ENCODE measurements at regions not wholly inside any gene's neighbourhood (a gene's known extent, or its start where the extent isn't known, plus 50 kb on each side); places are given as distances from the start of the nearest gene placed in this dataset.

DNA sequence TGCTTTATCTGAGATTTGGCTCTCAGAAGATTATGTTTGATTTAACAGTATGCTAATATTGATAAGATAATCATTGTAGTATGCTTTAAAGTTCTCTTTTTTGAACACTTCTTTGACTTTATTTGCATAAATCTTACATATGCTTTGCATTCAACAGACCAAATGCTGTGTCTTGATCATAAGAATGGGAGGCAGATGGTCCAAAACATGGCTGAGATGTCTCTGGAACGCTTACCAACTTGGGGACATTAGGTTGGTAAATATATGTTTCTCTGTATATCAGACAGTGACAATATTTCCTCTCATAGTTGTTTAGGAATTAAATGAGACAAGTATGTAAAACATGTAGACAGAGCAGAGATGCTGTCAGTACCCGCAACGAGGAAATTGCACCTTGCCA is 197.9 kb upstream of the CTNND2 start:
- TF ChIP-seq POLR2AphosphoS5 (IDR thresholded peaks at IDR 0.05) (no peak), EP300 (IDR thresholded peaks at IDR 0.05) (no peak), POLR2A (IDR thresholded peaks at IDR 0.05) (no peak)
- TF ChIP-seq, protein P1, sequence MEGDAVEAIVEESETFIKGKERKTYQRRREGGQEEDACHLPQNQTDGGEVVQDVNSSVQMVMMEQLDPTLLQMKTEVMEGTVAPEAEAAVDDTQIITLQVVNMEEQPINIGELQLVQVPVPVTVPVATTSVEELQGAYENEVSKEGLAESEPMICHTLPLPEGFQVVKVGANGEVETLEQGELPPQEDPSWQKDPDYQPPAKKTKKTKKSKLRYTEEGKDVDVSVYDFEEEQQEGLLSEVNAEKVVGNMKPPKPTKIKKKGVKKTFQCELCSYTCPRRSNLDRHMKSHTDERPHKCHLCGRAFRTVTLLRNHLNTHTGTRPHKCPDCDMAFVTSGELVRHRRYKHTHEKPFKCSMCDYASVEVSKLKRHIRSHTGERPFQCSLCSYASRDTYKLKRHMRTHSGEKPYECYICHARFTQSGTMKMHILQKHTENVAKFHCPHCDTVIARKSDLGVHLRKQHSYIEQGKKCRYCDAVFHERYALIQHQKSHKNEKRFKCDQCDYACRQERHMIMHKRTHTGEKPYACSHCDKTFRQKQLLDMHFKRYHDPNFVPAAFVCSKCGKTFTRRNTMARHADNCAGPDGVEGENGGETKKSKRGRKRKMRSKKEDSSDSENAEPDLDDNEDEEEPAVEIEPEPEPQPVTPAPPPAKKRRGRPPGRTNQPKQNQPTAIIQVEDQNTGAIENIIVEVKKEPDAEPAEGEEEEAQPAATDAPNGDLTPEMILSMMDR (IDR thresholded peaks at IDR 0.05), result no peak
- 77 to 88% methylated on average over 3 of the region's 3 CpGs for WGBS, 2 donors
- DNase-seq, result no peak

DNA sequence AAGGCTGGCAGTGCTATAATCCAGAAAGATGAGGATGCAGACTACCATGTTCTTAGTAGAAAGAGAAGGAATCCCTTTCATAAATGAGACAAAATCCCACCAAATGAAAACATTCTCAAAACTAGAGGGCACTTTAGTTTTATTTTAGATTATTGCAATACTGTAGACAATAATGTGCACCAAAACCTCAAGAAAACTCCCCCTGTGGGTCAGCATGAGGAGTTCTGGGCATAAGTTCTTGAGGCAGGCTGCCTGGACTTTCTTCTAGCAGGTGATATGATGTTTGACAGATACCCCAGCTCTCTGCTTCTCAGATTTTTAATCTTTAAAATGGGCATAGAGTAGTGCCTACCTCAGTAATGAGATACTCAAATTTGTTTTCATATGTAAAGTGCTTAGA is 196.3 kb upstream of the CTNND2 start:
- no peak overlapping the region for H3K4me3 ChIP-seq
- TF ChIP-seq POLR2AphosphoS5 (IDR thresholded peaks at IDR 0.05) (no peak), POLR2A (IDR thresholded peaks at IDR 0.05) (no peak), EP300 (IDR thresholded peaks at IDR 0.05) (no peak)
- TF ChIP-seq, protein P1 (IDR thresholded peaks at IDR 0.05), result no peak

More for the DNA sequence above, 197.9 kb upstream of the CTNND2 start:
- H3K27ac ChIP-seq, result no peak overlapping the region
- no peak for ATAC-seq (ENCODE audit: low FRiP score in 2 of 2)
- no peaks in the 10 kb centered on the region for H3K27me3 ChIP-seq
- no peaks in the 10 kb centered on the region for H3K9me3 ChIP-seq
- no peaks in the 10 kb centered on the region for H3K36me3 ChIP-seq
- no peaks in the 10 kb centered on the region for H3K4me1 ChIP-seq
- no peak overlapping the region for H3K4me3 ChIP-seq

DNA sequence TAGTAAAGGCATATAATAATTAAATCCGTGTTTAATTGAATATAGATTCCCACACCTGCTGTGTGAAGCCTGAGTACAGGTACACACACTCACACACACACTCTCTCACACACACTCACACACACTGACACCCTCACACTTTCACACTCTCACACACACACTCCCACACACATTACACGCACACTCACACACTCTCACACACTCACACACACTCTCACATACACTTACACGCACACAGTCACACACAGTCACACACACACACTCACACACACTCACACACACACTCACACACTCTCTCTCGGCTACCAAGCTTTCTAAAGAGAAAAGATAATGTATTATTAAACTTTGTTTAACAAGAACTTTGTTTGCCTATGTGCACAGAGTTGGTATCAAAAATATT is 195.1 kb upstream of the CTNND2 start:
- H3K36me3 ChIP-seq, result no peaks in the 10 kb centered on the region
- H3K4me3 ChIP-seq, result no peak overlapping the region
- no peak overlapping the region for H3K27ac ChIP-seq
- DNase-seq, result no peak
- no peaks in the 10 kb centered on the region for H3K4me1 ChIP-seq
- no peaks in the 10 kb centered on the region for H3K9me3 ChIP-seq
- TF ChIP-seq EP300 (IDR thresholded peaks at IDR 0.05) (no peak), POLR2A (IDR thresholded peaks at IDR 0.05) (no peak), POLR2AphosphoS5 (IDR thresholded peaks at IDR 0.05) (no peak)
- TF ChIP-seq, protein P1 (IDR thresholded peaks at IDR 0.05), result no peak
- 71 to 72% methylated on average over 4 of the region's 4 CpGs for WGBS, 2 donors
- no peaks in the 10 kb centered on the region for H3K27me3 ChIP-seq
- ATAC-seq (ENCODE audit: low FRiP score in 2 of 2), result no peak

More for the DNA sequence above, 196.3 kb upstream of the CTNND2 start:
- ATAC-seq (ENCODE audit: low FRiP score in 2 of 2) (no peak), DNase-seq (no peak)
- H3K27me3 ChIP-seq, result no peaks in the 10 kb centered on the region
- no peaks in the 10 kb centered on the region for H3K4me1 ChIP-seq
- no peaks in the 10 kb centered on the region for H3K36me3 ChIP-seq
- H3K27ac ChIP-seq, result no peak overlapping the region
- H3K9me3 ChIP-seq, result no peaks in the 10 kb centered on the region

DNA sequence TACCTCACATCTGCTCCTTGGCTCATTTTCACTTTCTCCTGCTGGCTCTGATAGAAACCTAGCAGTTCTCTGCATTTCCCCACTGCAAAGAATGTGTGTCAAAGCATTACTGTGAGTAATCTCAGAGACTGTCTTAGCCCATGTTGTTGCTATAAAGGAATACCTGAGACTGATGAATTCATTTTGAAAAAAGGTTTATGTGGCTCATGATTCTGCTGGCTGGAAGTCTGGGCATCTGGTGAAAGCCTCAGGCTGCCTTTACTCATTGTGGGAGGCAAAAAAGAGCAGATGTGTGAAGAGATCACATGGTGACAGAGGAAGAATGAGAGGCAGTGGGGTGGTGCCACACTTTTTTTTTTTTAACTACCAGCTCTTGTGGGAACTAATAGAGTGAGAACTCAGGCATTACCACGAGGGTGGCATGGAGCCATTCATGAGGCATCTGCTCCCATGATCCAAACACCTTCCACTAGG is 191.6 kb upstream of the CTNND2 start:
- Histone ChIP-seq H3K4me3 (no peak overlapping the region), H3K27me3 (no peaks in the 10 kb centered on the region), H3K36me3 (no peaks in the 10 kb centered on the region), H3K27ac (no peak overlapping the region), H3K4me1 (no peaks in the 10 kb centered on the region), H3K9me3 (no peaks in the 10 kb centered on the region)
- DNase-seq (no peak), ATAC-seq (ENCODE audit: low FRiP score in 2 of 2) (no peak)
- no peak for TF ChIP-seq POLR2A (IDR thresholded peaks at IDR 0.05)
- TF ChIP-seq EP300 (IDR thresholded peaks at IDR 0.05), result no peak
- TF ChIP-seq, protein P1 (IDR thresholded peaks at IDR 0.05), result no peak
- TF ChIP-seq POLR2AphosphoS5 (IDR thresholded peaks at IDR 0.05), result no peak
- 31 to 70% methylated on average over 1 of the region's 1 CpG for WGBS, 2 donors

DNA sequence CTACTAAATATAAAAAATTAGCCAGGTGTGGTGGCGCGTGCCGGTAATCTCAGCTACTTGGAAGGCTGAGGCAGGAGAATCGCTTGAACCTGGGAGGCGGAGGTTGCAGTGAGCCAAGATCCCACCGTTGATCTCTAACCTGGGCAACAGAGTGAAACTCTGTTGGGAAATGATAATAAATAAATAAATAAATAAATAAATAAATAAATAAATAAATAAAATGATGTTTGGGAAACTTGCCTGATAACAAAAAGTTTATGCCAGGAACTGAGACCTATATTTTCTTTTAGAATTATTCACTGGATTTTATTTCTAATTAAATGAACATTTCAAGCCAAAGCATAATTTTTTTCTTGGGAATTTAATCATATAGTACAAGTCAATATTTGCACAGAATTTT is 189.3 kb upstream of the CTNND2 start:
- DNase-seq (no peak), ATAC-seq (ENCODE audit: low FRiP score in 2 of 2) (no peak)
- Histone ChIP-seq H3K27me3 (no peaks in the 10 kb centered on the region), H3K36me3 (no peaks in the 10 kb centered on the region), H3K4me1 (no peaks in the 10 kb centered on the region), H3K4me3 (no peak overlapping the region), H3K9me3 (no peaks in the 10 kb centered on the region), H3K27ac (no peak overlapping the region)
- TF ChIP-seq POLR2AphosphoS5 (IDR thresholded peaks at IDR 0.05), result no peak
- no peak for TF ChIP-seq POLR2A (IDR thresholded peaks at IDR 0.05)
- TF ChIP-seq EP300 (IDR thresholded peaks at IDR 0.05), result no peak
- TF ChIP-seq, protein P1 (IDR thresholded peaks at IDR 0.05), result no peak
- 94 to 98% methylated on average over 6 of the region's 6 CpGs for WGBS, 2 donors

Measured in upper lobe of left lung (tissue), 6 donors.